HG02798 (cell line): ENCODE measurements at regions not wholly inside any gene's neighbourhood (a gene's known extent, or its start where the extent isn't known, plus 50 kb on each side); places are given as distances from the start of the nearest gene placed in this dataset.

ENCODE experiments used
- ATAC-seq: cut with Tn5 transposase; IDR thresholded peaks from one replicate; pipeline ENCODE4 v1.9.1; 2021; ENCODE audit warnings: mild to moderate bottlenecking; ENCODE audit not compliant: unreplicated experiment, poor library complexity

- no peak for ATAC-seq
These were observed 257.1 kb downstream of the ADAMTS20 start for GRCh38 chr12:43294916-43295315.

DNA sequence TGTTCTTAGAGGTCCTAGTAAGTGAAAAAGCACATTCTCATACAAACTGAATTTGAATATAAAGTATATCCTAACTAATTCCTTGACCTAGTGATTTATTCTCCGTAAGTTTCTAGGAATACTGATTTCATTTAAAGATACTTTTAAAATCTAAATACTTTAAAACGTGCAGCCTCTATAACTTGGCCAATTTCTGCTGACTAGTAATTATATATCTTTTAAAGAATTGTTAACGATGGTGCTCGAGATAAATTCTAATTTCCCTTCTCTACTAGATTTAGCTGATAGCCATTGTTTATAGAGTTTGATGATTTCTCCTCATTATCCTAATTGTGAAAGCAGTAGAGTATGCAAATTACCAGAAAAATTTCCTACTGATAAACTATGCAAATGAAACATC lies 257.9 kb downstream of the ADAMTS20 start:
- ATAC-seq: no peak

DNA sequence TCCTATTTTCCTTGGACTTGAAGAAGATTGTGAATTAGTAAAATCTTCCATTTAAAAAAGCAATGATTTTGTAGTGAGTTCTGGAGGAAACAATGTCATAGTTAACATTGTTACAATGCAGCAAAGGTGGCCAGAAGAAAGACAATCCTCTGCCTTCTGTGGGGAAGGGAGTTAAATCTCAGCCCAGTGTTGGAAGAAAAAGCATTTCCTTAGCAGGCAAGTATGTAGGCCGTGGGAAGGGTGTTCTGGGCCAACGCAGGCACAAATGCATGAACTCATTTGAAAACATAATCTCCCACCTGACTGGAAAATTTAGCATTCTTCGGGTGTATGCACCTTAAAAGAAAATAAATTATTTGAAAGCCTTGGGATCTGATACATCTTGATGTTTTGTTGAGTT lies 258.6 kb downstream of the ADAMTS20 start:
- no peak for ATAC-seq

DNA sequence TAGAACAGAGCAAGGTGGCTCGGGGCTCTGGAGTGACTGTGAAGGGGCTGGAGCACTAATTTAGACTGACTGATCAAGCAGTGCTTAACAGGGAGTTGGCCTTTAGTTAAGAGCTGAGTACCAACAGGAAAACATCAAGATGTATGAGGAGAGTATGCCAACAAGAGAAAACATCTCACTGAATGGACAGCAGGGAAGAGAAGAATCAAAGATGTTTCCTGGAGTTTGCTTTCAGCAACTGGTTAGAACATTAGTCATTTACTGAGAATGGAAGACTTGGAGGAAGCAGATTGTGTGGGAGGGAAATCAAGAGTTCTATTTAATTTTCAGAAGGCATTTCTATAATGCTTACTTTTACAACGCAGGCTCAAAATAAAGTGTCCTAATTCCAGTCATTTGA lies 259.3 kb downstream of the ADAMTS20 start:
- ATAC-seq: no peak

DNA sequence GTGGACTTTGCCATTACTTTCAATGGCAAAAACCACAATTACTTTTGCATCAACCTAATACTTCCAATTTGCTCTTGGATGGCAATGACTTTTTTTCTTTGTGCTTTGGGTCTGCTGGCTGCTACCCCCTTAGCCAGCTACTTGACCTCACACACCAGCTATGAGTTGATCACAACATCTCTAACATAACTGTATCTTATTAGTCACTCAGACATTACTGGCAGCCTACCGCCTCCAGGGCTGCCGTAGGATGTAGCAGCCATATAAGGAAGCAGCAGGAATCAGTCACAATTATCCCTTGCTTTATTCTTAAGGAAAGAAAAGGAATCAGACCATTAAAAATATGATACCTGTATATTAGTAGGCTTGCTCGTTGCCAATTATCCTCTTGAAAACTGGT lies 260.5 kb downstream of the ADAMTS20 start:
- ATAC-seq: no peak

DNA sequence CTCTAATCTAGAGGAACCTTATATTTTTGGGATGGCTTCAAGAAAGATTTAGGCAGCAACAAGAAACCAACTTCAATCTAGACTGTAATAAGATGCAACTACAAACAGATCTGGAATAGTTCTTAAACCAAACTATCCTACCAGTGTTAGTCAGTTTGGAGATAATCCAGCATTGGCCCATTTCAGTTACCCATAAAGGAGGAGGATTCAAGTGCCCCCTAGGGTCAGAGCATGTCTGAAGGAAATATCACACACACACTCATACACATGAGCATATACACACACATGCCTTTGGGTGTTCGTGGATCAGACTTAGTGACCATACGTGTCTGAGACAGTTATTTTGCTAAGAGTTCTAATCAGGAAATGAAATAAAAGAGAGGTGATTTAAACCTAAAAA lies 261.2 kb downstream of the ADAMTS20 start:
- no peak for ATAC-seq

GRCh38 chr12:43289426-43289801 lies 262.6 kb downstream of the ADAMTS20 start:
- no peak for ATAC-seq

DNA sequence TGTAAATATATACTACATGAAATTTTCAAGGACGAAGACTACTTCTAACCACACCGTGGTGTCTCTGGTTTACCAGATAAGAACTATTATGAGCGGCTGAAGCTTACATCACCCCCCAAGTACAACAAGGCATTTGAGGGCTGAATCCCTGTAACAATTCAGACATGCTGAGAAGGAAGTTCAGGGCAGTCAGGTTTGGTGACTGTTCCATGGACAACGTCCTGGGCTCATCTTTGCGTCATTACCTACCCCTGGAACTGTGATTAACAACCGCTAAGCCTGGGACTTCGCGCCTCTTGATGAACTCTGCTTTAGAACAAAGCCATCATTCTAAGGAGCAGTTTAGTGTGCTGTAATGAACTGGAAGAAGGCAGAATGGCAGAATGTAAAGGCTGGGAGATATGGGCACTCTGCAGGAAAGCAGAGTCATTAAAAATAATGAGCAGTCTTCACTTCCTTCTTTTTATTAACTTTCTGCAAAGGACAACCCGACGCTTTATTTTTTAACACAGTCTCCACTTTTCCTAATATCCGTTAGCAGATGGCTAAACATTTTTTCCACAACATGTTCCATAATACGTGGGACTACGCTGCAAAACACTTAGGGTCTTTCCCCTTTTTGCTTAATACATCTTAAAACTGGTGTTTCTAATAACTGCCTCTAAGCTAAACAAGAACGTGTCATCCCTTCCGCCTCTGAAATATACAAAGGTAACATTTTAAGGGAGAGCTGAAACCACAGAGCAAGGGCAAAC lies 263.2 kb downstream of the ADAMTS20 start:
- no peak for ATAC-seq

GRCh38 chr12:43287706-43288383 lies 264.2 kb downstream of the ADAMTS20 start:
- ATAC-seq: no peak

- ATAC-seq: no peak
These were observed 265.0 kb downstream of the ADAMTS20 start for GRCh38 chr12:43286986-43287385.

GRCh38 chr12:43285159-43285598 lies 266.8 kb downstream of the ADAMTS20 start:
- peak; percentile 52 for ATAC-seq

DNA sequence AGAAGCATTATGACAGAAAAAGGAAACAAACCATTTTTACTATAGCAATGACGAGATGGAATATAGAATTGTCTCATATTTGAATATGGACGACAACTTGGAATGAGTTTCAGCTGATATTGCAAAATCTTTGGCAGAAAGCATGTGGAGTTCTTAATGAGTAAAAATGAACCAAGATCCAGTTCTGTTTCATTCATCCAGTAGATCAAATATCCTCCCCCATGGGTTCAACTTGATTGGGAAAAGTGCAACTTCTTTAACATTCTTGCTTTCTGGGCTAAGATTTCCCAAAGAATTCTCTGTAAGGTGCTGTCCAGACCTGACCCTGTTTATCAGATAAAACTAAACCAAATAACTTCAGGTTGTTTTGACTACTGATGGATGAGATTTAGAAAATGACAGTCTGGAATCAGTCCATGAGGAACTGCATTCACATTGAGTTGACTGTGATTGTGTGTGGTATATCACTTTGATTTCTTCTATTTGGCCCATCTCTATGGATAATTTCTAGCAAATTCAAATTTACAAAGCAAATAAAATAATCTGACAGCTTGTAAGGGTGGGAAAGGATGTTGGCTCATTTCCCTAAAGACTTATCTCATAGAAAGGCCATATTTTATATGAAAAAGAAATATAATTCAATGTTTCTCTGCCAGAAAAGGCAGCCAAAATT lies 267.4 kb downstream of the ADAMTS20 start:
- no peak for ATAC-seq

- no peak for ATAC-seq
These were observed 268.8 kb downstream of the ADAMTS20 start for GRCh38 chr12:43283206-43283605.

GRCh38 chr12:43282106-43282505 lies 269.9 kb downstream of the ADAMTS20 start:
- ATAC-seq: no peak

DNA sequence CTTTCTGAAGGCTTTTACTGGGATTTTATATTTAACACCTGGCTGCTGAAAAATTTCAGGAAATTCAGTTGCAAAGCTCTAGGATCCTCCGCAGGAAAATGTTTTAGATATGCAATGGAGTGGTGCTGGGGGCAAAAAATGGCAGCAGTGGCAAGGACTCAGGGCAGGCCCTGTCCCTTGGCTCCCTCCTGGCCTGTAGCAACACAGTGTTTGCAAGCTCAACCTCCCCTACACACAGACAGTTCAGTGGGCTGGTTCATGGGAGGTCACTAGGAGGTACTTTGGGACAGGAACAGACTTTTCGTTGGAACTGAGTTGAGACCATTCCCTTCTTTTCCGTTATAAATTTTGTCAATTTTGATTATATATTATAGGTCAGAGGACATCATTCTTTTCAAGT lies 270.4 kb downstream of the ADAMTS20 start:
- no peak for ATAC-seq

- ATAC-seq: no peak
These were observed 273.5 kb downstream of the ADAMTS20 start for GRCh38 chr12:43278541-43278832.

- ATAC-seq: peak; percentile 88
These were observed 274.1 kb downstream of the ADAMTS20 start for GRCh38 chr12:43277651-43278540.

GRCh38 chr12:43273467-43273866 lies 278.5 kb downstream of the ADAMTS20 start:
- no peak for ATAC-seq

DNA sequence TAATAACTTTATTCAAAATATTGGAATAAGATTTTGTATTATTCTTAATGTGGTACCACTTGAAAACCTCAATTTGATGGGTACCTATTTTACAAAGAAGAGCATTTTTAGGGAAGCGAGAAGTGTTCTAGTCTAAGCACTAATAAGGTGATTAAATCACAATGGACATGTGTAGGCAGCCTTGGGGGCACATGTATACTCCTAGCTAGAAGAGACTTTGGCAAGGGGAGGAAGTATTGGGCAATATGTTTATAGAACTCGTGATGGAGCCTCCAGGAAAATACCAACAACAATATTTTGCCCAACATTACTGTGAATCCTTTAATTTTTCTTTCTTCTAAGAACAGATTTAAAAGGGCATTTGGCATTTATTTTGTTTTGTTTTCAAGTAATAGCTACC lies 280.3 kb downstream of the ADAMTS20 start:
- no peak for ATAC-seq

DNA sequence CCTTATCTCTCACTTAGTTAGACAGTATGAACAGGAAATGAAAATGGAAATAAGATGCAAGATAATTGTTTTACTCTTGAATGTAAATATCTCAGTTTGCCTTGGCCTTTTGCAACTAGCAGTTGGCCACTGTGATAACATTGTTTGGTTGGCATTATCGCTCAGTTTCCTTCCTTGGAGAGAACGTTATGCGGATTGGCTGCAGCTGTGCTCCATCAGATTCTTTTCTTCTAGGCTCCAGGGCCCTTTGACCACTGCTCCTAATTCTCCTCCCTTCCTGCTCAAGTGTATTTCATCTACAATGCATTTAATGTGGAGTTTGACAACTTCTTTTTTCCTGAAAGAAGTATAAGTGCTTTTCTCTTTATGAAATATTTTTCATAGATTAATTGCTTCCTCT lies 284.2 kb downstream of the ADAMTS20 start:
- ATAC-seq: no peak

- ATAC-seq: no peak
These were observed 290.3 kb downstream of the ADAMTS20 start for GRCh38 chr12:43261701-43262100.
